ENCODE measurements at regions not wholly inside any gene's neighbourhood (a gene's known extent, or its start where the extent isn't known, plus 50 kb on each side); places are given as distances from the start of the nearest gene placed in this dataset.
"Not testable (repeated sequence)": the region's sequence is repeated elsewhere in the genome, so short reads cannot be mapped to it uniquely, and the experiment has no call there.

DNA sequence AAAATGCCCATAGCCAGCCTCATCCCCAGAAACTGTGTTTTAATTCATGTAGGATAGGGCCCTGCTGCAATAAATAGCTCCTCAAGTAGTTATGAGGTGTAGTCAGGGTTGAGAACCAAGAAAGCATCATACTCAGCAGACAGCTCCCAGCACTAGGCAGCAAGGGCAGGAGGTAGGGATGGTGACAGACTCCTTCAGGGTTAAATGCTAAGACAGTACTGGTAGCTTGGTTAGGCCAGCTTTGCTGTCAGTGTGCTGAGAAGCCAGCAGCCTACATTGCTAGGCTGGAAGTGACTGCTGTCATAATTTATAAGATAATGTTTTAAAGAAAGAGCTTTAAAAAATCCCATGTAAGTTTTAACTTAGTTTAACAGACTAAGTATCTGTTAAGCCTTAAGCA, 113.9 kb upstream of the IMMP2L start:
- H3K4me1 Mint-ChIP-seq, result no peaks in the 10 kb centered on the region
- H3K27ac Mint-ChIP-seq, result no peak overlapping the region
- H3K4me3 Mint-ChIP-seq, result no peak overlapping the region
- H3K36me3 Mint-ChIP-seq, result no peaks in the 10 kb centered on the region
- H3K9me3 Mint-ChIP-seq, result no peaks in the 10 kb centered on the region
- peak; percentile 55 for ATAC-seq
- DNase-seq (ENCODE audit: low spot score in 2 of 2), result no peak

DNA sequence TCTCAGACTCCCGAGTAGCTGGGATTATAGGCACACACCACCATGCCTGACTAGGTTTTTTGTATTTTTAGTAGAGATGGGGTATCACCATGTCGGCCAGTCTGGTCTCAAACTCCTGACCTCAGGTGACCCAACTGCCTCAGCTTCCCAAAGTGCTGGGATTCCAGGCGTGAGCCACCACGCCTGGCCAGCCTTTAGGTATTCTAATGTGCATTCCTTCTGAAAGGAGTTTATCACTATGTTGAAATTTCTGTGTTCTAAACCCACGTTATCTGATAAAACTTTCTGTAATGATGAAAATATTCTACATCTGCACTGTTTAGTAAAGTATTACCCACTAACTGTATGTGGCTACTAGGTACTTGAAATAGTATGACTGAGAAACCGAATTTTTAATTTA, 110.6 kb upstream of the IMMP2L start:
- Mint-ChIP-seq H3K36me3 (no peaks in the 10 kb centered on the region), H3K9me3 (no peaks in the 10 kb centered on the region), H3K4me1 (no peaks in the 10 kb centered on the region), H3K4me3 (no peak overlapping the region), H3K27ac (no peak overlapping the region)
- no peak for ATAC-seq
- no peak for DNase-seq (ENCODE audit: low spot score in 2 of 2)

DNA sequence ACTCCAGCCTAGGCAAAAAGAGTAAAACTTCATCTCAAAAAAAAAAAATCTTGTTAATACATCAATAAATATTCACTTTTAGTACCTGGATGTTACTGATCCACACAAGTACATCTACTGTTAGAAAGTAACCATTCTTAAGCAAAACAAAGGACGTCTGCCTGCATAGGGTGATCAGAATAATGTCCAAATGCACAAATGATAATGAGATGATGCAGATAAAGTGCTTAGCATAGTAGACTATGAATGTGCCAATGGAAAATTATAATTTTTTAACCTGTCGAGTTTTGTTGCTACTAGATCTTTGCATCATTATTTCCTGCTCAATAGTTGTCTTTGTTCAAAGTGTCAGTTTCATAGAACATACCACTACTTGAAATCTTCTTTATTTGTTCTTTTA, 109.6 kb upstream of the IMMP2L start:
- no peaks in the 10 kb centered on the region for H3K4me1 Mint-ChIP-seq
- no peak overlapping the region for H3K4me3 Mint-ChIP-seq
- ATAC-seq (no peak), DNase-seq (ENCODE audit: low spot score in 2 of 2) (no peak)
- no peak overlapping the region for H3K27ac Mint-ChIP-seq
- H3K9me3 Mint-ChIP-seq, result no peaks in the 10 kb centered on the region
- no peaks in the 10 kb centered on the region for H3K36me3 Mint-ChIP-seq

DNA sequence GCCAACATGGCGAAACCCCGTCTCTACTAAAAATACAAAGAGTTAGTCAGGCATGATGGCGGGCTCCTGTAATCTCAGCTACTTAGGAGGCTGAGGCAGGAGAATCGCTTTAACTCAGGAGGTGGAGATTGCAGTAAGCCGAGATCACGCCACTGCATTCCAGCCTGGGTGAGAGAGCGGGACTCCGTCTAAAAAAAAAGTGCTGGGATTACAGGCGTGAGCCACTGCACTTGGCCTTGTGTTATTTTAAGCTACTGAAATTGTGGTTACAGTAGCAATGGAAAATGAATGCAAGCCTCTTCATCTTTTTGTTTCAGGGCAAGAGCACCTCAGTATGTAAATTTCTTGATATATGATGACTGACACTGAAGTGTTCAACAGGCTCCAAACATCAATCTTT, 106.4 kb upstream of the IMMP2L start:
- H3K9me3 Mint-ChIP-seq, result no peaks in the 10 kb centered on the region

DNA sequence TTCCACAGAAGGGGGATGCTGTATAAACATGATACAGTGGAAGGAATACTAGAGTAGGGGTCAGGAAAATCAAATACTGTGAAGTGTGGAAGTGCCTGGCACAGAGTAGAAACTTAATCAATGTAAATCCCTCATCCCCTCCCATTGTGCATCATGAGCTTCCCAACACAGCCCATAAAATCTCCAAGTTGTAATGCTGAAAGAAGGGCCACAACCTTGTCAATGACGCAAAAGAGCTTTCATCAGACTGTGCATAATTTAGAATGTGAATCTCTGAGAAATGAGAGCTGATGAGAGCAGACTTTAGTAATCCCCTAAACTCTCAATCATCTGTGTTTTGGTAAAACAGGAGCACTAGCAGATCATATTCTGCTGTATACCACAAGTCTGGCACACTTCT, 105.2 kb upstream of the IMMP2L start:
- no peak overlapping the region for H3K27ac Mint-ChIP-seq
- DNase-seq (ENCODE audit: low spot score in 2 of 2) (no peak), ATAC-seq (no peak)
- H3K4me1 Mint-ChIP-seq, result no peaks in the 10 kb centered on the region
- H3K4me3 Mint-ChIP-seq, result no peak overlapping the region
- H3K36me3 Mint-ChIP-seq, result no peaks in the 10 kb centered on the region
- no peaks in the 10 kb centered on the region for H3K9me3 Mint-ChIP-seq

More for the DNA sequence above, 106.4 kb upstream of the IMMP2L start:
- no peak overlapping the region for H3K27ac Mint-ChIP-seq
- no peak overlapping the region for H3K4me3 Mint-ChIP-seq
- no peak for DNase-seq (ENCODE audit: low spot score in 2 of 2)
- H3K4me1 Mint-ChIP-seq, result no peaks in the 10 kb centered on the region
- H3K36me3 Mint-ChIP-seq, result no peaks in the 10 kb centered on the region
- ATAC-seq, result no peak

DNA sequence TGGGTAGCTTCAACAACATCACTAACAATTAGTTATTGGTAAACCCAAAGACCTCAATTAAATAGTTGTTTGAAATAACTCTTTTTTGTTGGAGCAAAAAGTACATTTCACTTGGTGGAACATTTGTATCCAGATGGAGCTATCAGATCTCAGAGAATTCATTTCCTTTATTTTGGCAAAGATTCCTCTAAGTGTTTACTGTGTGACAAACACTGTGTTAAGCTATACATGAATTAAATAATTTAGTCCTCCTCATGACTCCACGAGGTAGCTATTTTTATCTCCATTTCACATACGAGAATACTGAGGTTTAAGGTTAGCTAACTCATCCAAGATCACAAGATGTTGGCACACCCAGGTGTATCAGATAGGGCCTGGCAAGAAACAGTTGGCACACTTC, 104.0 kb upstream of the IMMP2L start:
- DNase-seq (ENCODE audit: low spot score in 2 of 2), result no peak
- no peak overlapping the region for H3K27ac Mint-ChIP-seq
- H3K4me1 Mint-ChIP-seq, result no peaks in the 10 kb centered on the region
- H3K9me3 Mint-ChIP-seq, result peaks cover 4% of the 10 kb centered on the region
- no peaks in the 10 kb centered on the region for H3K36me3 Mint-ChIP-seq
- no peak for ATAC-seq
- no peak overlapping the region for H3K4me3 Mint-ChIP-seq

DNA sequence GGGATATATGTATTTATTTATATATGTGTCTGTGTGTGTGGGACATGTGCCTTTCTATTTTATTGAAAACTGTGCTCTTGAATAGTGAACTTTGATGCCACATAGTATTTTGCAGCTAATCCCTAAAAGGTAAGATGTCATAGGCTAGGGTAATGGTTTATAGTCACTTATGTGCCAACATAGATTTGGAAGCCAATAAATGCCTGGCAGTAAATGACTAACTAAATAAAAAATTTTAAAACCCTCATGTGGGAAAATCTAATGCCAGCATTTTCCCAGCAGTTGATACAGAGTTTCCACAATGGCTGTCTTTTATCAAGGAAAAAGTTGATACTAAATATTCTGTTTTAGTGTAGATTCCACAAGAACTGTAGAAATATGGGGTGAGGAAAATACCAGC, 101.5 kb upstream of the IMMP2L start:
- no peak overlapping the region for H3K27ac Mint-ChIP-seq
- no peaks in the 10 kb centered on the region for H3K4me1 Mint-ChIP-seq
- no peak for ATAC-seq
- no peaks in the 10 kb centered on the region for H3K36me3 Mint-ChIP-seq
- DNase-seq (ENCODE audit: low spot score in 2 of 2), result no peak
- peaks cover 4% of the 10 kb centered on the region for H3K9me3 Mint-ChIP-seq
- H3K4me3 Mint-ChIP-seq, result no peak overlapping the region

DNA sequence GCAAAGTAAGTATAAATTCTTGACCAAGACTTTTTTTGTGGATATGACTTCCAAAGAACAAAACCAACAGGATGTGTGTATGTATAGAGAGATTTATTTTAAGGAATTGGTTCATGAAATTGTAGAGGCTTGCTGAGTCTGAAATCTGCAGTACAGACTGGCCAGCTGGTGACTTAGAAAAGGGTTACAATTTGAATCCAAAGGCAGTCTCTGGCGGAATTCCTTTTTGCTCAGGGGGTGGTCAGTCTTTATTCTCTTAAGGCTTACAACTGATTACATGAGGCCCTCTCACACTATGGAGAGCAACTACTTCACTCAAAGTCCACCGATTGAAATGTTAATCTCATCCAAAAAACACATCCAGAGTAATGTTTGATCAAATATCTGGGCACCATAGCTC, 100.1 kb upstream of the IMMP2L start:
- H3K9me3 Mint-ChIP-seq, result peaks cover 4% of the 10 kb centered on the region
- no peaks in the 10 kb centered on the region for H3K36me3 Mint-ChIP-seq
- H3K4me1 Mint-ChIP-seq, result no peaks in the 10 kb centered on the region
- no peak overlapping the region for H3K27ac Mint-ChIP-seq
- no peak for DNase-seq (ENCODE audit: low spot score in 2 of 2)
- ATAC-seq, result no peak
- no peak overlapping the region for H3K4me3 Mint-ChIP-seq

DNA sequence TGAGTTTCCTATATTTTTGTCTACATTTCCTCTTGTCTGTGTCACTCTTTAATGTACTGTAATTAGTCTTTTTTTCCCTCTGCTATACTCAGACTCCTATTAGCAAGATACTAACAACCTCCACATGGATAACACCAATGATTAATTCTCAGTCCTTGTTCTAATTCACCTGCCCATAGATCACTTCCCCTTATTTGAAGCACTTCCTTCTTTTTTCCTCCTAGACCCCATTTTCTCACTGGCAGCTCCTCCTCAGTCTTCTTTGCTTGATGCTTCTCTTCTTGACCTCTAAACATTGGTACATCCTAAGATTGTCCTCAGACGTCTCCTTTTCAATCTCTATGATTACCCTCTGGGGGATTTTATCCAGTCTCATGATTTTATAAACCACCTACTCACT, 98.2 kb upstream of the IMMP2L start:
- no peak for ATAC-seq
- H3K4me1 Mint-ChIP-seq, result no peaks in the 10 kb centered on the region
- H3K27ac Mint-ChIP-seq, result no peak overlapping the region
- peaks cover 4% of the 10 kb centered on the region for H3K9me3 Mint-ChIP-seq
- no peak overlapping the region for H3K4me3 Mint-ChIP-seq
- no peak for DNase-seq (ENCODE audit: low spot score in 2 of 2)
- no peaks in the 10 kb centered on the region for H3K36me3 Mint-ChIP-seq

DNA sequence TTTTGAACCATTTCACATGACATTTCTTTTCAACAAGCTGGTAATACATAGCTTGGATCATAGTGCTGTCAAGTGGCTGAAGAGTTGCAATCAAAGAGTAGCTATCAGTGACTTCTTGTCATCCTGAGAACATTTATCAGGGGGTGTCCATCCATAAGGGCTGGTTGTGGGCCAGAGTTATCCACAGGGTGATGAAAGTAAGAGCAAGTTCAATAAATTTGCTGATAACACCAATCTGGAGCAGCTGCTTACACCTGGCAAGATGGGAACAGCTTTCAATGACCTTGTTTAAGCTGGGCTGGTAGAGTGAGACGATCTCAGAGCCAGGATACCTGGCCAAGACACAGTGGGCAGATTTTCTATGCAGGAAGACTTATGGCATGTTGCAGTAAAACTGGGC, 96.3 kb upstream of the IMMP2L start:
- DNase-seq (ENCODE audit: low spot score in 2 of 2) (no peak), ATAC-seq (no peak)
- H3K4me3 Mint-ChIP-seq, result no peak overlapping the region
- H3K36me3 Mint-ChIP-seq, result no peaks in the 10 kb centered on the region
- no peaks in the 10 kb centered on the region for H3K4me1 Mint-ChIP-seq
- H3K27ac Mint-ChIP-seq, result no peak overlapping the region
- peaks cover 4% of the 10 kb centered on the region for H3K9me3 Mint-ChIP-seq

DNA sequence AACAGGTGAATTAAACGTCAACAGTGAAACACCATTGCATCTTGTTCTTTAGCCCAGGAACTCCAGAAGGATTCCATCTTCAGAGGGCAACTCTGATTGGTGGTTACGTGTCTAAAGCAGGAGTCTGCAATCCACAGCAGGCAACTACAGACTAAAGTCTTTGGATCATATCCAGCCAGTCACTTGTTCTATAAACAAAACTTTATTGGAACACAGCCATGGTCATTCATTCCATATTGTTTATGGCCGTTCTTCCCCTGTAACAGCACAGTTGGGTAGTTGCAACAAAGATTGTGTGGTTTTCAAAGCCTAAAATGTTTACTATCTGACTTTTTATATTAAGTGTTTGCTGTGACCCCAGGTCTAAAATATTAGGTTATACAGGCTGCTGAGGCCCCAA, 94.7 kb upstream of the IMMP2L start:
- Mint-ChIP-seq H3K4me1 (no peaks in the 10 kb centered on the region), H3K9me3 (peaks cover 9% of the 10 kb centered on the region), H3K36me3 (no peaks in the 10 kb centered on the region), H3K27ac (no peak overlapping the region), H3K4me3 (no peak overlapping the region)
- DNase-seq (ENCODE audit: low spot score in 2 of 2) (no peak), ATAC-seq (no peak)

DNA sequence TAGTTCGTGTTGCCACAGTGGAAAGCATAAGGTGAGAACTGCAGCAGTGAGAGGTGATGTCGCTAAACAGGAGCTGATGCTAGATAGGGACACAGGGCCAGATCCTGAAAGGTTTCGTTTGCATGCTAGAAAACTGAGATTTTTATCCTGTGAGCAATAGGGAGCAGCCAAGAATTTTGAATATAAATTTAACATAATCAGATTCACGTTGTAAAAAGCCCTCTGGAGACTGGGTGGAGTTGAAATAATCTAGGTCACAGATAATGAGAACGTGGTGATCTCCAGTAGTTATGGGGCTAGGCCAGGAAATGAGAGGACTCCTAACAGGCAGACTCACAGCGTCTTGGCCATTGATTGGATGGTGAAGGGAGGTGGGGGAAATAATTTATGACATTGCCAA, 92.1 kb upstream of the IMMP2L start:
- ATAC-seq, result no peak
- Mint-ChIP-seq H3K9me3 (peaks cover 5% of the 10 kb centered on the region), H3K4me3 (no peak overlapping the region), H3K4me1 (no peaks in the 10 kb centered on the region), H3K27ac (no peak overlapping the region), H3K36me3 (no peaks in the 10 kb centered on the region)
- DNase-seq (ENCODE audit: low spot score in 2 of 2), result no peak

DNA sequence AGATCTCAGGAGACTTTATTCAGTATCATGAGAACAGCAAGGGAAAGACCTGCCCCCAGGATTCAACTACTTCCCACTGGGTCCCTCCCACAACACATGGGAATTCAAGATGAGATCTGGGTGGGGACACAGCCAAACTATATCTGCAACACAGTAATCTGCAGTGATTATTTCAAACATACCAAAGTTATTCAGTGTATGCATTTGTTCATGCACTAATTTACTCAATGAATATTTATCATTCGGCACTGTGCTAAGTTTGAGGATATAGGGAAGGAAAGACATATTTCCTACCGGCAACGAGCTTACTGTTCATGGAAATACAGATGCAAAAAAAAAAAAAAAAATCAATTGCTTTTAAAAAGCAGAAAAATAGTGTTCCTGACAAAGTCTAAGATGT, 91.6 kb upstream of the IMMP2L start:
- ATAC-seq (no peak), DNase-seq (ENCODE audit: low spot score in 2 of 2) (no peak)
- peaks cover 5% of the 10 kb centered on the region for H3K9me3 Mint-ChIP-seq
- no peak overlapping the region for H3K27ac Mint-ChIP-seq
- H3K36me3 Mint-ChIP-seq, result no peaks in the 10 kb centered on the region
- no peaks in the 10 kb centered on the region for H3K4me1 Mint-ChIP-seq
- H3K4me3 Mint-ChIP-seq, result no peak overlapping the region

DNA sequence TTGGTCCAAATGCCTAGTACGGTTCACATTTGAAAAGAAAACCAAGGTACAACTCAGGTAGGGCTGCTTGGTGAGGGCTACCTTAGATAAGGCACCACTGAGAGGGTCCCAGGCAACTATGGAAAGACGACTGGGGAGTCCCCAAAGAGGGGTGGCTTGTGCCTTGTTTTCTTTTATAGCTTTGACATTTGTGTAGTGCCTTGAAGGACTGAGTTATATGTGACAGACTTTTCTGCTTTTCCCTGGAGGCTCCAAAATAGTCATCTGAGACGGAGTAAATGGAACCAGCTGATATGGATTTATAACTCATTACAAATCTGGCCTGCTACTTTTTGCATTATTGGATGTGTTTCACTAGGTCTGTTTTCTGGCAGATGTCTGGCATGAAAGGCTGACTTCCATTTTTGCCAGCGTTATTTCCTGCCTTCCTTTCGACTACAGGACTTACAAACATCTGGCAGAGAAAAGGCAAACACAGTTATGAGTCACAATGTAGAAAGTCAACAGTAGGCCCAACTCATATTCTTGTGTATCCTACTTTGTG, 88.2 kb upstream of the IMMP2L start:
- Mint-ChIP-seq H3K27ac (no peak overlapping the region), H3K36me3 (no peaks in the 10 kb centered on the region), H3K4me1 (no peaks in the 10 kb centered on the region), H3K4me3 (no peak overlapping the region), H3K9me3 (peaks cover 5% of the 10 kb centered on the region)
- no peak for DNase-seq (ENCODE audit: low spot score in 2 of 2)
- ATAC-seq, result no peak

DNA sequence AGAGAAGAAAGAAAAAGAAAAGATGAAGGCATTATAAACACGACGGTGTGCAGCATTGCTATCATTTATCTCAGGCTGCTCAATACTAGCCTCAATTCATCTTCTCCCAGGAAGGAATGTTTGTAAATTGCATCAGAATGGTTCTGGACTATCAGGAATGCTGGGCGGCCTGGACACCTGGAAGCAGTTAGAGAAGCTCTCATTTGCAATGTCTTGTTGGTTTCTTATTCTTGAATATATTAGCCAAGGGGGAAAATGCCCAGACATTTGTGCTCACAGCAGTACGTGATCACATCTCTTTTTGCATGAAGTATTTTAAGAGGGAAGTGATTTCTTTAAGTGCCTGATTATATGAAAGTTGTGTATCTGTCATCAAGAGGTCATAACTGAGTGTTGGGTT, 85.6 kb upstream of the IMMP2L start:
- H3K27ac Mint-ChIP-seq, result no peak overlapping the region
- no peaks in the 10 kb centered on the region for H3K4me1 Mint-ChIP-seq
- peaks cover 4% of the 10 kb centered on the region for H3K9me3 Mint-ChIP-seq
- ATAC-seq, result no peak
- DNase-seq (ENCODE audit: low spot score in 2 of 2), result no peak
- H3K4me3 Mint-ChIP-seq, result no peak overlapping the region
- no peaks in the 10 kb centered on the region for H3K36me3 Mint-ChIP-seq

DNA sequence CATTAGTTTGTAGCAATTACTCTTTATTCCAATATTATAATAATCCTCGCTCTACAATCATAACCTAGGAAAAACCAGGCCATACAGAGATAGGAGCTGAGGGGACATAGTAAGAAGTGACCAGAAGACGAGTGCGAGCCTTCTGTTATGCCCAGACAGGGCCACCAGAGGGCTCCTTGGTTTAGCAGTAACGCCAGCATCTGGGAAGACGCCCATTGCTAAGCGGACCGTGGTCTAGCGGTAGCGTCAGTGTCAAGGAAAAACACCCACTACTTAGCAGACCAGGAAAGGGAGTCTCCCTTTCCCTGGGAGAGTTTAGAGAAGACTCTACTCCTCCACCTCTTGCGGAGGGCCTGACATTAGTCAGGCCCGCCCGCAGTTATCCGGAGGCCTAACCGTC, 82.3 kb upstream of the IMMP2L start:
- ATAC-seq; H3K36me3 Mint-ChIP-seq; H3K27ac Mint-ChIP-seq; DNase-seq (ENCODE audit: low spot score in 2 of 2); H3K4me1 Mint-ChIP-seq; H3K9me3 Mint-ChIP-seq; H3K4me3 Mint-ChIP-seq: not testable (repeated sequence)

DNA sequence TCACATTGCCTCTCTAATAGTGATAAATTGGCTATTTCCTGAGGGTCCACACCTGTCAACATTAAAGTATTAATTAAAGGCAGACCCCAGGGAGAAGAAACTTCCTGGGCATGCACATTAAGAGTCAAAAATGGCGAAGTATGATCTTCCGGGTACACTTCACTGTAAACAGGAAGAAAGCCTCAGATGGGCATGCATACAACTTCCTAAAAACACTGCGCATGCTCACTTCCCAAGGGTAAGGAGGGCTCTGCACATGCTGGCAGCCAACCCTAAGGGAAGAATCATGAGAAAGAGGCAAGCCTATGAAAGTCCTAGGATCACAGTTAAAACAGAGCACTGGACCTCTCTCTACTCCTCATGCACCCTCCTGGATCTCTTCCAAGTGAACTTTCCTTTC, 80.1 kb upstream of the IMMP2L start:
- H3K4me1 Mint-ChIP-seq, result no peaks in the 10 kb centered on the region
- peaks cover 3% of the 10 kb centered on the region for H3K9me3 Mint-ChIP-seq
- H3K4me3 Mint-ChIP-seq, result no peak overlapping the region
- H3K27ac Mint-ChIP-seq, result no peak overlapping the region
- no peak for ATAC-seq
- no peaks in the 10 kb centered on the region for H3K36me3 Mint-ChIP-seq
- DNase-seq (ENCODE audit: low spot score in 2 of 2), result no peak

Data from stimulated activated effector memory CD8-positive, alpha-beta T cell treated with anti-CD3 and anti-CD28 coated beads, Interleukin-12 subunit alpha, Interleukin-12 subunit beta, amount 100 ng/mL, for 72 hours (primary cell).